Keratinocyte (primary cell): ENCODE measurements at regions not wholly inside any gene's neighbourhood (a gene's known extent, or its start where the extent isn't known, plus 50 kb on each side); places are given as distances from the start of the nearest gene placed in this dataset.

Experiments
- DNase-seq: peaks from one replicate; pipeline ENCODE4 v3.0.0-alpha.2; 2011; ENCODE audit warnings: low read depth, missing footprints, low spot score
- FAIRE-seq: peaks from 2 replicates; lab custom pipeline; 2011; peaks lifted over from hg19 to GRCh38; lab: Jason Lieb, UNC
- H2AFZ ChIP-seq: 2 replicates; pipeline ENCODE4 v1.6.0; 2012; ENCODE audit warnings: low read length, control low read depth, inconsistent platforms; ENCODE audit not compliant: control insufficient read depth
- H3K27ac ChIP-seq: 2 replicates; pipeline ENCODE4 v1.5.1; 2011; ENCODE audit warnings: low read length; ENCODE audit not compliant: control insufficient read depth, insufficient read depth
- H3K27me3 ChIP-seq: 3 replicates; pipeline ENCODE4 v1.6.0; 2011; ENCODE audit warnings: low read length; ENCODE audit not compliant: control insufficient read depth, insufficient read depth; ENCODE audit errors: extremely low read depth
- H3K36me3 ChIP-seq, 2 experiments: 2 replicates in 1 of 2; 3 replicates in 1 of 2; pipeline ENCODE4 v1.5.1; 2011; ENCODE audit warnings: low read length in 2 of 2, mild to moderate bottlenecking in 1 of 2; ENCODE audit not compliant: control insufficient read depth in 2 of 2, insufficient read depth in 2 of 2; ENCODE audit errors: extremely low read depth in 1 of 2
- H3K4me1 ChIP-seq: 3 replicates; pipeline ENCODE4 v1.5.1; 2011; ENCODE audit warnings: low read length; ENCODE audit not compliant: control insufficient read depth, insufficient read depth; ENCODE audit errors: extremely low read depth
- H3K4me2 ChIP-seq: 3 replicates; pipeline ENCODE4 v1.6.0; 2011; ENCODE audit warnings: low read depth, low read length; ENCODE audit not compliant: control insufficient read depth, insufficient read depth; ENCODE audit errors: extremely low read depth
- H3K4me3 ChIP-seq, 3 experiments: fragments of 200-600 bp in 1 of 3; sonication (generic) in 1 of 3; 2 replicates in 2 of 3; 3 replicates in 1 of 3; pipeline ENCODE4 v1.5.1; 2011 to 2016; ENCODE audit warnings: low read length in 3 of 3, mild to moderate bottlenecking in 3 of 3, control low read depth in 2 of 3, inconsistent platforms in 1 of 3, low read depth in 1 of 3, mixed read lengths in 1 of 3, mixed run types in 1 of 3, moderate library complexity in 1 of 3; ENCODE audit not compliant: control insufficient read depth in 2 of 3, insufficient read depth in 2 of 3; ENCODE audit errors: extremely low read depth in 1 of 3
- H3K79me2 ChIP-seq: 2 replicates; pipeline ENCODE4 v1.6.0; 2012; ENCODE audit warnings: low read length; ENCODE audit not compliant: control insufficient read depth, insufficient read depth
- H3K9ac ChIP-seq: 3 replicates; pipeline ENCODE4 v1.6.0; 2011; ENCODE audit warnings: low read length; ENCODE audit not compliant: control insufficient read depth, insufficient read depth; ENCODE audit errors: extremely low read depth
- H3K9me1 ChIP-seq: 3 replicates; pipeline ENCODE4 v1.6.0; 2011; ENCODE audit warnings: low read length; ENCODE audit not compliant: control insufficient read depth, insufficient read depth; ENCODE audit errors: extremely low read depth
- H3K9me3 ChIP-seq: 2 replicates; pipeline ENCODE4 v1.5.1; 2012; ENCODE audit warnings: low read depth, low read length; ENCODE audit not compliant: control insufficient read depth
- H4K20me1 ChIP-seq: 3 replicates; pipeline ENCODE4 v1.6.0; 2011; ENCODE audit warnings: low read length; ENCODE audit not compliant: control insufficient read depth, insufficient read depth; ENCODE audit errors: extremely low read depth
- EZH2 ChIP-seq: IDR thresholded peaks from one replicate; pipeline ENCODE4 v1.6.1; 2012; ENCODE audit warnings: inconsistent platforms, mild to moderate bottlenecking, low read length, moderate library complexity
- dilution Hi-C: fragments of 300-500 bp; cut with MboI; formaldehyde crosslinking; loops from one replicate; pipeline ENCODE4 v1.7.0; 2020; ENCODE audit warnings: low sequenced_read_pairs; ENCODE audit not compliant: extremely low pct_ligation_motif_present
- TF ChIP-seq, protein P1 (sequence below), 3 experiments: IDR thresholded peaks in 1 of 3; conservative IDR thresholded peaks in 1 of 3; optimal IDR thresholded peaks in 1 of 3; 2 replicates in 2 of 3; 3 replicates in 1 of 3; pipeline versions ENCODE3 to v1.5.1; 2011; ENCODE audit warnings: low read length in 3 of 3, mild to moderate bottlenecking in 3 of 3, moderate library complexity in 2 of 3, control low read depth in 1 of 3, inconsistent platforms in 1 of 3; ENCODE audit not compliant: insufficient read depth in 2 of 3; ENCODE audit errors: extremely low read depth in 1 of 3

DNA sequence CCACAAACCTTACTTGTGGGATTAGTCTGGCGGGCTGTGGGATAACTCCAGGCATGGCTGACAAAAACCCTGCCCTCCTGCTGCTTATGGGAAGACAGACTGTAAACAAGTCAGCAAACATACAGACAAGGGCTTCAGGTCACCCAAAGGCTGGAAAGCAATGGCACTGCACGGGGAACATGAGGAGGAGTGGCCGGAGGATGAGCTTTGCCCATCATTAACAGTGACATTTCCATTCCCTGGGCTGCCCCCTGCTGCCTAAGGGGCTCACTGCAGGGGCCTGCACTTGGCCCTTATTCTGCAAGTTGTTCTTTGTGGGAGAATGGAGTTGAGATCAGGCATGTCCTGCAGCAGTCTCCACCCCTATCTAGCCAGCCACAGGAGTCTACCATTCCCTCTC, 91.3 kb downstream of the UQCRFS1 start:
- no peak overlapping the region for H3K4me3 ChIP-seq
- H3K9me3 ChIP-seq: peaks cover 9% of the 10 kb centered on the region
- dilution Hi-C loops: no loop called here
- no peaks in the 10 kb centered on the region for H3K9me1 ChIP-seq
- H3K79me2 ChIP-seq: no peaks in the 10 kb centered on the region
- DNase-seq (no peak), FAIRE-seq (no peak)
- no peaks in the 10 kb centered on the region for H3K27me3 ChIP-seq
- TF ChIP-seq, protein P1, sequence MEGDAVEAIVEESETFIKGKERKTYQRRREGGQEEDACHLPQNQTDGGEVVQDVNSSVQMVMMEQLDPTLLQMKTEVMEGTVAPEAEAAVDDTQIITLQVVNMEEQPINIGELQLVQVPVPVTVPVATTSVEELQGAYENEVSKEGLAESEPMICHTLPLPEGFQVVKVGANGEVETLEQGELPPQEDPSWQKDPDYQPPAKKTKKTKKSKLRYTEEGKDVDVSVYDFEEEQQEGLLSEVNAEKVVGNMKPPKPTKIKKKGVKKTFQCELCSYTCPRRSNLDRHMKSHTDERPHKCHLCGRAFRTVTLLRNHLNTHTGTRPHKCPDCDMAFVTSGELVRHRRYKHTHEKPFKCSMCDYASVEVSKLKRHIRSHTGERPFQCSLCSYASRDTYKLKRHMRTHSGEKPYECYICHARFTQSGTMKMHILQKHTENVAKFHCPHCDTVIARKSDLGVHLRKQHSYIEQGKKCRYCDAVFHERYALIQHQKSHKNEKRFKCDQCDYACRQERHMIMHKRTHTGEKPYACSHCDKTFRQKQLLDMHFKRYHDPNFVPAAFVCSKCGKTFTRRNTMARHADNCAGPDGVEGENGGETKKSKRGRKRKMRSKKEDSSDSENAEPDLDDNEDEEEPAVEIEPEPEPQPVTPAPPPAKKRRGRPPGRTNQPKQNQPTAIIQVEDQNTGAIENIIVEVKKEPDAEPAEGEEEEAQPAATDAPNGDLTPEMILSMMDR (optimal IDR thresholded peaks at IDR 0.05 in 1 of 3, IDR thresholded peaks at IDR 0.05 in 1 of 3, conservative IDR thresholded peaks at IDR 0.05 in 1 of 3; ENCODE audit: extremely low read depth in 1 of 3, insufficient read depth in 2 of 3, low read length in 3 of 3): peak in 1 of 3 experiments; percentile 6
- TF ChIP-seq EZH2: no peak
- H3K36me3 ChIP-seq: no peaks in the 10 kb centered on the region
- no peak overlapping the region for H3K27ac ChIP-seq
- no peak overlapping the region for H3K9ac ChIP-seq
- H2AFZ ChIP-seq: no peak overlapping the region
- H3K4me2 ChIP-seq: no peak overlapping the region
- H3K4me1 ChIP-seq: no peaks in the 10 kb centered on the region
- no peaks in the 10 kb centered on the region for H4K20me1 ChIP-seq

DNA sequence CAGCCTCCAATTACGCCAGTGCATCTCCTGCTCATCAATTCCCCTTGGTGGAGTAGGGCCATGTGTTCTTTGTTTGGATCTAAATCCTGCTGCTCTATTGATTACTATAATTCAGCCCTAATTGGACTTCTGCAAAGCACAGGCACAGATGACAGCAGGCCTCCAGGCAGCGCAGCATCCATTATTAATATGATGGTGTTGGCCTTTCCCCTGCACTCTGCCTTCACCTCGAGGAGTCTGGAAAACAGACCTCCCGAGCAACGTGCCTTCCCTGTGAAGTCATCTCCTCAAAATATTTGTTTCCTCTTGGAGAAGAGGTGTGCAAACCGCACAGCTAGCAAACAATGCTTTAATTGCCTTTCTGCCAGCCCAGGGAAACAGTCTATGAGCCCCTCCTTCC, 92.5 kb downstream of the UQCRFS1 start:
- Histone ChIP-seq H3K4me1 (no peaks in the 10 kb centered on the region), H3K79me2 (no peaks in the 10 kb centered on the region), H3K9me1 (no peaks in the 10 kb centered on the region), H3K27ac (no peak overlapping the region), H3K4me2 (no peak overlapping the region), H2AFZ (no peak overlapping the region), H3K27me3 (no peaks in the 10 kb centered on the region), H3K9ac (no peak overlapping the region), H3K4me3 (no peak overlapping the region), H3K36me3 (no peaks in the 10 kb centered on the region), H4K20me1 (no peaks in the 10 kb centered on the region), H3K9me3 (peaks cover 6% of the 10 kb centered on the region)
- DNase-seq (no peak), FAIRE-seq (no peak)
- TF ChIP-seq EZH2: no peak
- TF ChIP-seq, protein P1 (optimal IDR thresholded peaks at IDR 0.05 in 1 of 3, IDR thresholded peaks at IDR 0.05 in 1 of 3, conservative IDR thresholded peaks at IDR 0.05 in 1 of 3; ENCODE audit: extremely low read depth in 1 of 3, insufficient read depth in 2 of 3, low read length in 3 of 3): no peak
- dilution Hi-C loops: no loop called here
